HAP-1 (cell line): ENCODE measurements at regions not wholly inside any gene's neighbourhood (a gene's known extent, or its start where the extent isn't known, plus 50 kb on each side); places are given as distances from the start of the nearest gene placed in this dataset.

Source experiments
- DNase-seq, 2 experiments: peaks; one replicate each; pipeline ENCODE4 v3.0.0-alpha.2; 2016 to 2020; ENCODE audit warnings: low spot score in 2 of 2
- H3K27me3 ChIP-seq: fragments of 250-450 bp; sonication (Bioruptor Pico); 2 replicates; pipeline ENCODE4 v1.5.1; 2020; ENCODE audit warnings: low read depth, mild to moderate bottlenecking, moderate library complexity
- H3K36me3 ChIP-seq: fragments of 250-450 bp; sonication (Bioruptor Pico); replicated peaks from 2 replicates; pipeline ENCODE4 v1.5.1; 2020; ENCODE audit warnings: mild to moderate bottlenecking
- H3K4me1 ChIP-seq: fragments of 250-450 bp; sonication (Bioruptor Pico); 2 replicates; pipeline ENCODE4 v1.5.1; 2020; ENCODE audit warnings: mild to moderate bottlenecking
- H3K4me3 ChIP-seq: fragments of 250-450 bp; sonication (Bioruptor Pico); 2 replicates; pipeline ENCODE4 v1.5.1; 2020; ENCODE audit warnings: mild to moderate bottlenecking, moderate library complexity
- H3K9me3 ChIP-seq: fragments of 250-450 bp; sonication (Bioruptor Pico); 2 replicates; pipeline ENCODE4 v1.5.1; 2020; ENCODE audit warnings: mild to moderate bottlenecking, moderate library complexity
- in situ Hi-C: fragments of 300-500 bp; cut with MboI; formaldehyde crosslinking; loops from 3 replicates; pipeline ENCODE4 v1.14.3; 2020; ENCODE audit warnings: low sequenced_read_pairs, inconsistent platforms, mixed read lengths

GRCh38 chr10:88216976-88217375, 353.6 kb downstream of the PTEN start:
- Histone ChIP-seq H3K4me1 (no peaks in the 10 kb centered on the region), H3K9me3 (no peaks in the 10 kb centered on the region), H3K36me3 (no peaks in the 10 kb centered on the region), H3K4me3 (no peak overlapping the region), H3K27me3 (no peaks in the 10 kb centered on the region)
- DNase-seq: no peak
- in situ Hi-C loops: no loop called here

GRCh38 chr10:88218362-88218761, 354.9 kb downstream of the PTEN start:
- H3K9me3 ChIP-seq: no peaks in the 10 kb centered on the region
- H3K27me3 ChIP-seq: no peaks in the 10 kb centered on the region
- H3K4me1 ChIP-seq: no peaks in the 10 kb centered on the region
- DNase-seq: no peak
- in situ Hi-C loops: no loop called here
- no peak overlapping the region for H3K4me3 ChIP-seq
- H3K36me3 ChIP-seq: no peaks in the 10 kb centered on the region

- Histone ChIP-seq H3K36me3 (no peaks in the 10 kb centered on the region), H3K4me3 (no peak overlapping the region), H3K4me1 (no peaks in the 10 kb centered on the region), H3K27me3 (no peaks in the 10 kb centered on the region), H3K9me3 (no peaks in the 10 kb centered on the region)
- no peak for DNase-seq
- in situ Hi-C loops: no loop called here
Observed at GRCh38 chr10:88219753-88220152, 356.3 kb downstream of the PTEN start.

- Histone ChIP-seq H3K4me3 (no peak overlapping the region), H3K4me1 (no peaks in the 10 kb centered on the region), H3K9me3 (no peaks in the 10 kb centered on the region), H3K27me3 (no peaks in the 10 kb centered on the region), H3K36me3 (no peaks in the 10 kb centered on the region)
- DNase-seq: no peak
- in situ Hi-C loops: no loop called here
Observed at GRCh38 chr10:88221010-88221973, 357.9 kb downstream of the PTEN start.

GRCh38 chr10:88222881-88223280, 359.5 kb downstream of the PTEN start:
- Histone ChIP-seq H3K9me3 (no peaks in the 10 kb centered on the region), H3K27me3 (no peaks in the 10 kb centered on the region), H3K36me3 (no peaks in the 10 kb centered on the region), H3K4me3 (no peak overlapping the region), H3K4me1 (no peaks in the 10 kb centered on the region)
- no peak for DNase-seq
- in situ Hi-C loops: no loop called here
